GM18499 (cell line): ENCODE measurements at regions not wholly inside any gene's neighbourhood (a gene's known extent, or its start where the extent isn't known, plus 50 kb on each side); places are given as distances from the start of the nearest gene placed in this dataset.

ENCODE experiments used
- ATAC-seq: cut with Tn5 transposase; IDR thresholded peaks from one replicate; pipeline ENCODE4 v1.9.1; 2021; ENCODE audit warnings: moderate number of reproducible peaks; ENCODE audit not compliant: insufficient read depth, unreplicated experiment

DNA sequence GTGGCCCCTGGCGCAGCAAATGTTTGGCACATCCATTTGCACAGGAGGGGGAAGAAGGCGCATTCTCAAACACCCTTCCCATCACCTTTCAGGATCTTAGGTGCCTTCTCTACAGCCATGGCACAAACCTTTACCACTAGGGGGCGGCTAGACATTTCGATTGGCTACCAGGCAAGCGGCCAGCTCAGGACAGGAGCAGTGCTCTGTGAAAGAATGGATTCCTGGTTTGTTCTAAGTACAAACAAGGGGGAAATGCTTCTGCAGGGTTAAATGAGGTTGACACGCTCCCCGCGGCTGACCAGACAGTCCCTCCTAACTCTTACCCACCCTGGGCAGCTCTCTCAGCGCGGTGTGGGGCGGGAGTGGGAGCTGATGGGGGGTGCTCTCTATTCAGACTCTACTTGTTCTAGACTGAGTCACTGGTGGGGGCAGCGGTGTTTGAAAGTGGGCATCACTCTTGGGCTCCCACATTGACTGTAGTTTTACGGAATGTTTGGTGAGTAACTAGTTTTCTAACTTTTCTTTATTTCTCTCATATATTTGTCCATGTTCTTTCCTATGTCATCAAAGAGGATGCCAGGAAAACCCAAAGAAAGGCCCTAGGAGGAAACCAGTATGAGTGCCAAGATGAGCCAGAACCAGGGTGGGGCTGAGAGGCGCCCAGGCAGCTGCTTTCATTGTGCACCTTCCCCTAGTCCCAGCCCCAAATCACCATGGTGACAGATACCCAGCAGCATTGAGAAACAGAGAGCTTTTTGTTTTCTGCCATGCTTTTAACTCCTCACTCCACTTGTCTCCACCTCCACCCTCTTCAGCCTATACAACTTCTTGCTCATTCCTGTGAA, 61.4 kb upstream of the GPR158 start:
- peak; percentile 80 for ATAC-seq

DNA sequence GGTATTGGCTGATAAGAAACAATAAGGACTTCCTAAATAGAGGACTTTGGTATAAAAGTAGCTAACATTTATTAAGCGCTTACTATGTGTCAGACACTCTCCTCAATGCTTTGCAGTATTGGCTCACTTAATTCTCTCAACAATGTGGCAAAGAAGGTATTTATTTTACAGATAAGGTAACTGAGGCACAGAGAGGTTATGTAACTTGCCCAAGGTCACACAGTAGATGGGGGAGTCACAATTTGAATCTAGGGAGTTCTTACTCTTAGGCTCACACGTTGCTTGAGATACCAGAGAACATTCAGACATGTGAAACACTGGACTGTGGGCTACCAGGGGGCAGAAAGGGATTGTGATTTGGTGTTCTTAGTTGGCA, 60.8 kb upstream of the GPR158 start:
- no peak for ATAC-seq

DNA sequence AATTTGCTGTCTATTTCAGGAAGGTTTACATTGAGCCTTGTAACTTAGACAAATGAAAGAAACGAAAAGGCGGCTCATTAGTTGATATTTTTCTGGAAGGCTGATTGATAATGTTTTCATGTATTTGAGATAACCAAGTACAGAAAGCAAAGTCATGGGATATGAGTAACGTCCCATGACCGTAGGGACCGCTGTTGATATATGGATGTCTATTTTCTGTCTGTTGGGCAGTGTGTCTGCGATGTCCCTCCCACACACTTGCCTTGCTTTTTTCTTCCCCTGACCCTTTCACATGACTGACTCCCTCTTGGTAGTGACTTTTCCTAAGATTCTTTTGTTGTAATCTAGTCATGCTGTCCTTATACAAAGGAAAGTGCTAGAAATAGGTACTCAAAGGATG, 57.0 kb upstream of the GPR158 start:
- ATAC-seq: no peak

DNA sequence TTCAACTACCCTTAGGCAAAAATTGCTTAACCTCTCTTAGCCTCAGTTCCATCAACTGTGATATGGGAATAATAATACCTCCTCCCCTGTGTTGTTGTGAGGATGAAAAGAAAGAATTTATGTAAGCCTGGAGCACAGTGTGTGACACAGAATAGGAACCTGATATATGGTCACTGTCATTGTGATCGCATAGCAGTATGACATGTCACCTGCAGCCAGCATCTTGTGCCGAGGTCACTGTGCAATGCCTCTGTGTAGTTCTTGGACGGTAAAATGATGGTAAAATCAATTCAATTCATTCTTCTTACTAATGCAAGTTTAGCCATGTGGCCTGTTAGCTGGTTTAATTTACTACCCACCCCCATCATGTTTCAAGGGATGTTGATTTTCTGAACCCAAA, 54.6 kb upstream of the GPR158 start:
- no peak for ATAC-seq
